ENCODE measurements at regions not wholly inside any gene's neighbourhood (a gene's known extent, or its start where the extent isn't known, plus 50 kb on each side); places are given as distances from the start of the nearest gene placed in this dataset.

- TF ChIP-seq REST (IDR thresholded peaks at IDR 0.05; ENCODE audit: insufficient read depth in 1 of 2, low read depth in 2 of 2, low read length in 2 of 2) = no peak
- TF ChIP-seq POLR2AphosphoS5 (IDR thresholded peaks at IDR 0.05; ENCODE audit: low read depth, low read length) = no peak
Measured at GRCh38 chr6:163825033-163825432, 410.5 kb downstream of the QKI start.
